NCI-H2029 (cell line): ENCODE measurements at regions not wholly inside any gene's neighbourhood (a gene's known extent, or its start where the extent isn't known, plus 50 kb on each side); places are given as distances from the start of the nearest gene placed in this dataset.

Experiments
- DNase-seq: peaks from one replicate; lab custom pipeline; 2025; lab: John Stamatoyannopoulos, UW

DNA sequence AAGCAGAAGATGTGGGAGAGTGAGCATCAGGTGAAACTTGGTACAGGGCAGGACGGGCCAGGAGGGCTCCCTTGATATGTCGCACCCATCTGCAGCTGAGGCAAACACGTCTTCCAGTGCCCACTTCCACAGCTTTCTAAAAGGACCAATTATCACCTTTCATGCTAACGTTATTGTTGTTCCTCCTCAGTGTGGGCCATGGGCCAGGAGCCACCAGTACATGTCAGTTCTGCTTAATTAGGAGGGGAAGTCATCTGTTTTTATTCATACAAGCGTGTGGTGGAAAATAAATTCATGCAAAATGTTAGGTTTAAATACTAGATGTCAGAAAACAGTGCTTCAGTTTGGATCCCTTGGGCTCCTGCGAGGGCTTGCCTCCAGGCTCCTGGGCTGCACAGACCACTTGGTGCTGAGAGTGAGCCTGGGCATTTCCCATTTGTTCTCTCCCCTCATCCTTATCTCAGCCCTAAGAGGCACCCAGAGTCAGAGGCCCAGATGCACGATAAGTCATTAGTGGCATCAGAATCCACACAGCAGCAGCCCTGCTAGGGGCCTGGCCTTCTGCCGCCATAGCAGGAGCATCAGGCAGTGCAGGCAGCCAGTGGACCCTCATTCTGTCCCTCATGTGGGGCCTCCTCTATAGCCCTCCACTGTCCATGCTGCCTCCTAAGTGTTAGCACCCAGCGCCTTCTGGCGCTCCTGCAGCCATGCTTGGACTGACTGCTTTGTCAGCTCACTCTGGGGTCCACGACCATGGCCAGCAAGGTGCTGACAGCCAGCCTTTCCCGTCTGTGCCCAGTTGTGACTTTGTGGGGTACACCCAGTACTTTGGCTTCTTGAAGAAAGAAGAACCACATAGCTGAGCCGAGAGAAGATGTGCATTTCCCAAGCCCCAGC, 539.8 kb upstream of the RAB6C start:
- no peak for DNase-seq

DNA sequence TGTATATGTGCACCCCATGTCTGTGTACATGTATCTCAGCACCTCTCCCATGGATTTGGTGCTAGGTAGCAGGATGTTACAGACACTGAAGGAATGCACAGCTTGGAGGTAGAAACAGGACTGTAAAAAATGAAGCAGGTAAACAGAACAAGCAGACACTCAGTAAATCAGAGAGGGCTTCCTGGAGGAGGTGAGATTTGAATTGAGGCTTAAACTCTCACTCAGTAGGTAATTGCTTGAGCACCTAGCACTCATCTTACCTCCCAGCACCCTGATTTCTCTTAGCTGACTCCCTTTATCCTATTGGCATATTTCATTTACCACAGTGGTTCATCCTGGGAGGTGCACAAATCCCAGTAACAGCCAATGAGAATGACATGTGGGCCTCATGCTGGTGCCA, 537.9 kb upstream of the RAB6C start:
- no peak for DNase-seq

DNA sequence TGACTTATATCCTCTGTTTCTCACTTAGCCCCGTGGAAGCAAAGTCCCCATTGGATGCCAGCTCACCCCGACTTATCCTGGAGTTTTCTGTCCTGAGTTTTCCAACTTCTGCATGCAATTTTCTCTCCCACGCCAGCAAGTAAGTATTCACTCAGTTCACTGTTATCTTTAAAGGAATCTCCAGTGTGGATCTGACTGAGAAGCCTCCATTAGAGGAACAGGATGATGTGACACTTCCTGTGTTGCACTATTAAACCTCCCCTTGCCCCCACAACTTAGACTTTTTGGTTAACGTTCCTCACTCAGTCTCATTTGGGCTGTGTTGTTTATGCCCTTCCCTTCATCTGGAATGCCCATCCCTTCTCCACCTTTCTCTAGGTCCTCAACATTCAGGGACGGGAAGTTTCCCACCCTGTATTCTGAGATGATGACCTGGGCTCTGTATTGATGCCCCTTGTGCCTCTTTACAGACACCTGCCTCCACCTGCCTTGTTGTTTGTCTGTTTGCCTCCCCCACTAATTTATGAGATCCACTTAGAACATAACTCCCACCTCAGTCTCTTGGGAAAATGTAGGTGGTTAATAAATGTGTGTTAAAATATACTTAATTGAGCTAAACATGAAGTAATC, 536.1 kb upstream of the RAB6C start:
- no peak for DNase-seq

DNA sequence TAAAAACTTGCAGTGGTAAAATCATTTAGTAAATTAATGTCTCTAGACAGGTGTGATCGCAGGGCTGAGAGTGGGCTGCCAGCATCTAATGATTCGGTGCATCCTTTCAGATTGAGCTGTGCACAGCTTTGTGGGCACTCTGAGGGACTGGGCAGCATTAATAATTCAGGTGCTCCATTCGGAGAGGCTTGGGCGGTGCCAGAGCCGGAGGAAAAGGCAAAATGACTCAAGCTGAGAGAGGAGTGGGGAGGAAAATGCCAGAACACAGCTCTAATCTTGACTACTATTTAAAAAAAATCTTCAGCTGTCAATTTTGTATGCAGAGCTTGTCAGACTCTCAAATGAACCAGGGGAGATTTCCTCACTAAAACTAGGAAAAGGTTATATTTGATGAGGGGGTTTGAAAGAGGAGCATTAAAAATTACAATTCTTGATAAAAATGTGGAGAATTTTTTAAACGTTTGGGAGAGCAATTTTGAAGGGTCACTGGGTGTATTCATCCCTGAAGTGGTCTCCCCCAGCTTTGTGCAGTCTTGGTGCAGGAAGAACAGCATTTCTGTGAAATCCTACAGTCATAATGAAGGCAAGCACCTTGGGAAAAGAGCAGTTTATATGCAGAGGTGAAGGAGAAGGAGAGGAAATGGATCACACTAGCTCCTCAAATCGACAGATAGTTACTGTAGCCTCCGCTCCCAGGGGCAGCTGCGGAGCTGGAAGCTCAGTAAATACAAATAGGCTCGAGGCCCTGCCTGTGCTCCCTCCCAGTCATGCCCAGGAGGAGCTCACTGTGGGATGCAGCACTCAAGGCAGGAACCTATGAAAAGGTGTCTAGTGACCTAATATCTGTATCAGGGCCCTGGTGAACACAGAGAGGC, 535.4 kb upstream of the RAB6C start:
- no peak for DNase-seq

DNA sequence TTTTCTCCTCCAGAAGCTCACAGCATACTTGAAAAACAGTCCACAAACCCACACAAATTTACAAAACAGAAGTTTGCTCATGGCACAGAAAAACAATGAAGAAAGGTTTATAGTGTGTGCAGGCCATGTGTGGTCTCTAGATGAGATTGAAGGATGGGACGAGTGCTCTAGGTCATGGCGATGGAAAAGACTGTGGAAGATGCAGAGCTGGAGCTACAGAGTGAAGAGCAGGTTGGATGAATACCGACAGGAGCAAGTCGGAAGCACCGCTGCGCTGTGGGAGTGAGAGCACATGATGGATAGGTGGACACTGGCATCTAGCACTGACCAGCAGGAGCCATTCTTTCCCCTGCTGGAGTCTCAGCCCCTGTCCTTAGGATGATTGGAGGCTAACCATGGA, 534.7 kb upstream of the RAB6C start:
- no peak for DNase-seq

DNA sequence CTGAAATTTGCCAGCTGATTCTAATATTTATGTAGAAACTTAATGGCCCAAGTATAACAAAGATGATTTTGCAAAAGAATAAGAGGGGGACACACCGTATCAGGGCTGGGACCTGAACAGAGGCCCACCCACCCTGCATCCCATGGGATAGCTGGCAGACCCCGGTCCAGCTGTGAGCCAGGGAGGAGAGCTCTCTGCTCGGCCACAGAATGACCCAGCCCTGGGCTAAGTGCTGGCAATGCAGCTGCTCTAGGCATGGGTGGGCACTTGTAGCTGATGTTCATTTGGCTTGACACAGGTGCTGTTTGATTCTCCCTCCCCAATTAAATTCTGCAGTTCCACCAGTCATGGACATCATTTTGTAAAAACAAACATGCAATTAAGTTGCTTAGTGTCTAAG, 522.8 kb upstream of the RAB6C start:
- DNase-seq: no peak

DNA sequence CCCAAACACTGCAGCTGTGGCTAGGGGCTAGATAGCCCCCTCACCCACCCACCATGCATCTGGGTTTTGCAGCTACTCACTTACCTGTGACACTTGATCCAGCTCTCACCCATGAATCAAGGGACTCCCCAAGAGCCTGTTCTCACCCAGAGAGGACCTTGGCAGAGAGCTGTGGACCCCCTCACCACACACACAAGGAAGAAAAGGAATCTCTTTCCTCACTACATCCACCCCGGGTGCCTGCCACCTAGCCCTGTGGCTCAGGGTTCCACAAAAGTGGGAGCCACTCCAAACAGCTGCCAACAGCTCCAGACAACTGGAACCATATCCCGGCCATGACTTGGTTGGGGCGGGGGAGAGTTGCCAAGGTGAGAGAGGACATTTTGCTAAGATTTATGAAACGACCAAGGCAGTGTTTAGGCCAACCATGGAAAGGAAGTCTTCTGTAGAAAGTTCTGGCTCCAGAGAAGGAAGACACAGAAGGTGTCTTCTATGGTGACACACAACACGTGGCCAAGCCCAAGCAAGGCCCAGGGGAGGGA, 522.1 kb upstream of the RAB6C start:
- no peak for DNase-seq

DNA sequence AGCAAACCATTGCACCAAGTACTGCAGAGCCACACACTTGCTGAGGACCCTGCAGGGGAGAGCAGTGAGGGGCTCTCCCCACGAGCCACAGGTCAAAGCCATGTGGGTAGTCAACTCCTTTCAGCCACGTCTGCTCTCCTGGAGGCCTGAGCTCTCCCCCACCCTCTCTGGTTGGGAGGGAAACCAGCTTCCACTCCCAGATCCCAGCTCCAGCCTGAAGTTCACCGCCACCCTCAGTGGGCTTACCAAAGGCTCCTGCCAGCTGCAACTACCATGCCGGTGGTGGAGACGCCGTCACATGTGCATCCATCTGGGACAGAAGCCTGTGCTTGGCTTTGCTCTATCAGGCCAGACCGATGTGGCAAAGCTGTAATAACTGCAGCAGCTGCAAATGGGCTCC, 521.5 kb upstream of the RAB6C start:
- no peak for DNase-seq

DNA sequence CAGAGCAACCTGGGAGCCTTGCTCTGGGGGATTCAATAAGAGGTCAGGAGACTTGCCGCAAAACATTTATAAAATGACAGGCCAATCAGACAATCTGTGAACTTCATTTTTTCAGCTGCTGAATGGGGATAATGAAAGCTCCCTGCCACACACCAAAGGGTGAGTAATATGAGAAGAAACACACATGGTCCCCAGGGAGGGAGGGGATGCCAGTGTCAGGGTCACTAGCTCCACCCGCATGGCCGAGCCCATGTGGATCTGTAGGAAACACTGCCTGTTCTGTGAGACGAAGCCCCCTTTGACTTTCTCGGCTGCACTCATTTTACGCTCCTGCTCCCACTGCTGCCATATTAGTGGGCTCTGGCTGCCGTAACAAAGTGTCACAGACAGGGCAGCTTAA, 521.0 kb upstream of the RAB6C start:
- no peak for DNase-seq

DNA sequence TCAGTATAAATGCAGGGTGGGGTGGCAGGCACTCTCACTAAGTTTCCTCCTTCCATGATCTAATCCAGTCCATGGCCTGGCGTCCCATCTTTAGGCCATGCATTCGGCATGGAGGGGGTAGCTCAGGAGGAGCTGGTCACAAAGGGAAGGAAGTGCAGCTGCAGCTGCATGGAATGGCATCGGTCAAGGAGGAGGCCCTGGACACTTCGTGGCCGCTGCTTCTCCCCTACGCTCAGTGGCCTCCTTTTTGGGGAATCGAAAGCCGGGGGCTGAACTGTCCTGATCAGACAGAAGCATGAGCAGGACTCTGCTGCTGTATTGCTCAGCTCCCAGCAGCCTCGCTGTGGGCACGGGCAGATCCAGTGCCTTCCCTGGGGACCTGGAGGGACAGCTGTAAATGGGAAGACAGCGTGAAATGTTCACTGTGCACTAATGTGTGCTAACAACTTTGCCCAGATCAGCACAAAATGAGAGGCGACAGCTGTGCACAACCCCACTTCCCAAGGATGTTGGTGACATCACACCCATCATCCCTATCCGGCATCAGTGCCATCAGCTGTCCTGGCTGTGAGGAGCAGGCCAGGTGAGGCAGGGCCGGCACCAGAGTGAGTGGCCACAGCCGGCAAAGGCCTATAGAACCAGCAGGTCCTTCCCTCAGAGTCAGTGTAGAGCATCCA, 520.1 kb upstream of the RAB6C start:
- DNase-seq: no peak

DNA sequence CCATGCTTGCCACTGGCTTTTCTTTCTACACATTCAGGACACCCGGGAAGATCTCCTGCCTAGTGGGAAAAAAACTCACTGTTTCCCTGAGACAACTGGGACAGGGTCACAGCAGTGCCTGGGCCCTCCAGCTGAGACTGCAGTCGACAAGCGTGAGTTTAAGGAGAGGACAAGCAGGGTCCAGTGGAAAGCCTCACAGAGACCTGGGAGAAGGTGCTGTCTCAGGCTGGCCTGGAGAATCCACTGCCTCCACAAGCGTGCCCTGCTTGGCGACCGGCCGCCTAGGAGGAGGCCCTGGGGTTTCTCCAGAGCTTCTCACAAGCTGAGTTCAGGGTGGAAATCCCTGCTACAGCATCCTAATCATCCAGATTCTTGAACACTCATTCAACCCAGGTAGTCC, 519.6 kb upstream of the RAB6C start:
- no peak for DNase-seq

DNA sequence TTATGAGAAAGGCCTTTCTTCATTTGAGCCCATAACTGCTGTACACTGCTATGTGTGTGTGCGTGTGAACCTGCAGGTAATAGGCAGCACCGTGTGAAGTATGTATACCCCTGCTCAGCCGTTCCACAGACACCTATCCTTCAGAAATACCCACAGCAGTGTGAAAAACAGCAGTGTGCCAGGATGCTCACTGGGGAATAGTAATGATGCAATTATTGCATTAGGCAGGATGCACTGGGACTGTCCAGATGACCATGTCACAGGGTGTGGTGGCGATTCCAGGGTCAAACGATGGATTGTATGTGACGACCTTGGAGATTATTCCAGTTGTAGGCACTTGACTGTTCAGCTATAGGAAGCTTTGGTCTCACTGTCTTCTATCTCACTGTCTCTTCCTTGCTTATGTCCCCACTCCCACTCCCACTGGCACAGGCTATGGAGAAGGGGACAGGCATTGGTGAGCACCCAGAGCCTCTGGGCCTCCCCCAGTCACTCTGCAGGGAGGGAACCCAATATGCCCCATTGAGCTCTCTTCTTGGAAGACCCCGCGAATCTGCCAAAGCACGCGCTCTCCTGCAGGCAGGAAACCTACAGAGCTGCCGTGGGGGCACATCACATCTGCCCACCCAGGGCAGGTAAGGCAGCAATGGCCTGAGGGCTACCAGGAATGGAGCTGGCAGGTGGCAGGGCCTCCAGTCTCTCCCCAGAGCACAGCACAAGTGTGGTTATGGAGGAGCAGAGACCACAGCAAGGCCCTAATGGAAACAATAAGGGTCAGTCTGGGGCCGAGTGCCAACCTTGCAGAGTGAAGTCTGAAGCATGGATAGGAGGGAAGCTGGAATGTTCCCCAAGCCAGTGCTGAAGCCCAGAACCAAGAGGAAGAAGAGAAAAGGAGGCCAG, 518.9 kb upstream of the RAB6C start:
- DNase-seq: no peak

DNA sequence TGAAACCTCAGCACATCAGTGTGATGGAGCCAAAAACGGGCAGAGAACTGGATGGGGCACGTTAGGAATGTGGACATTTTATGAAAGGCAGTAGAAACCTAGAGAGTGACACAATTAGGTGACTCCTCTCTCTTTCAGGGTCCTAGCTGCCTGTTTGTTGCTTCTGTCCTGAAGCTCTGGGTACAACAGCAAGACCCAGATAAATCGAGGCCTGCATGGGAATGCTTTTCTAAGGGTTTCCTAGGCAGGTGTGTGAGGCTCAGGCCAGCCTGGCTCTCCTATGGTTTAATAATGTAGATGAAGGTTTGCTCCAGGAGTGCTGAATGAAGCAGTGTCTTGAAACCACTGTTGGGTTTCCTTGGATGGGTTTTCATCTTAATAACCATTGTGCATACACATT, 517.1 kb upstream of the RAB6C start:
- DNase-seq: no peak

DNA sequence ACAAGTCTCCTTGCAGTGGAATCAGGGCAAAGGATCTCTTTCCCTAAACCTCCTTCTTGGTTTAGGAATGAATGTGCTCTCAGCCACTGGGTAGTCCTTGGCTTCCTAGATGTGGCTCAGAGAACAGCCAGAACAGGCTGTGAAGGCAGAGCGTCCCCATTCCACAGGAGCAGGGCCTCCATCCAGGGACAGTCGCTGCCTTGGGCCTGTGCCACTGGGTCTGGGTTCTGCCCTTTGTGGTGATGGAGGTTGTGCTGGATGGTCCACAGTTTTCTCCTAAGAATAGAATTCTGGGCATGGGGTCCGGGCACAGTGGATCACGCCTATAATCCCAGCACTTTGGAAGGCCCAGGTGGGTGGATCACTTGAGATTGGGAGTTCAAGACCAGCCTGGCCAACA, 516.5 kb upstream of the RAB6C start:
- DNase-seq: no peak

DNA sequence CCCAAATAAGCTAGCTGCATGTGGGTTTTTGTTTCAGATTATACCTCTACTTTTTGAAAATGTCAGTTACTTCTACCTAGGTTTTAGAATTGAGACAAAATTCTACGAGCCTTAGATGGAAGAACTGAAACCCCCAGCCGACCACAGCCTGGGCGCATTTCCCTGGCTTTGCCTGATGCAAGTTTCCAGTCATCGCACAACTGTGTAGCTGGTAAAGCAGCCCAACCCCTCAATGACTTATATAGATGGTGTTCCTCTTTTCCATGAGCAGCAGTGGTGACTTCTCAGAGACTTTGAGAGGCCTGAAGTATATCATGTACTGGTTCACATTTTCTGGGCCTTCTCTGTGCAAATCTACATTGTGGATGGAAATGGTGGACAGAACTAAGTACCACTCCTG, 515.4 kb upstream of the RAB6C start:
- no peak for DNase-seq

DNA sequence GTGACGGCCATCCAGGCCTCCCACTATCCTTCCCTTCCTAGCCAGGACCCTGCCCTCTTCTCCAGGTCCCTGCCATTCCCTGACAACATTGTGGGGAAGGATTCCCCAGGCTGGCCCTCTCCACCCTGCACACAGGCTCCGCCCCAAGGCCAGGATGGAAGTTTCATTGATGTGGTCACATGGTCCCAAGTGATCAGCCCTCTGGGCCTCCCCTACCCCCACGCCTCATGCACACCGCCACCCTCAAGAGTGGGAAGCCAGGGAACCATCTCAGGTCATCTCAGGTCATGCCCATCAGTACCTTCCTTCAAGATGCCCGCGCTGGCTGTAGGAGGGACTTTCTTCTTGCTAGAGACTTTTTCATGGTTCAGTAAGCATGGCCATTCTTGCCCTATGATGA, 514.8 kb upstream of the RAB6C start:
- DNase-seq: no peak

DNA sequence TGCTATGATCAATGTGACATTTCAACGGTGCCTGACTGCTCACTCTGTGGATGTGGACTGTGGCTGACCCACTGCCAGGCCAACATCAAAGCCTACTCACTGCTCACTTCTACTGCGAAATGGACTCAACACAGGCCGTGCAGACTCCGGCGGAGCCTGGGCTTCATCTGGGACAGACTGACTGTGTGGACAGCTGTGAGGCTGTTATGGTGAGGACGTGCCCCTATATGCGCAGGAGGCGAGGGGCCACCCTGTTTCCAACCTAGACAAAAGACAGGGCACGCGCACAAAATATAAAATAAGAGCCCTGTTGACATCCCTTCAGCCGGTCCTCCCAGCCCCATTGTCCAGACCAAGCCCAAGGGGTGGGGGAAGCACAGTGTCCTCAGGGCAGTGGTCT, 514.4 kb upstream of the RAB6C start:
- DNase-seq: no peak

DNA sequence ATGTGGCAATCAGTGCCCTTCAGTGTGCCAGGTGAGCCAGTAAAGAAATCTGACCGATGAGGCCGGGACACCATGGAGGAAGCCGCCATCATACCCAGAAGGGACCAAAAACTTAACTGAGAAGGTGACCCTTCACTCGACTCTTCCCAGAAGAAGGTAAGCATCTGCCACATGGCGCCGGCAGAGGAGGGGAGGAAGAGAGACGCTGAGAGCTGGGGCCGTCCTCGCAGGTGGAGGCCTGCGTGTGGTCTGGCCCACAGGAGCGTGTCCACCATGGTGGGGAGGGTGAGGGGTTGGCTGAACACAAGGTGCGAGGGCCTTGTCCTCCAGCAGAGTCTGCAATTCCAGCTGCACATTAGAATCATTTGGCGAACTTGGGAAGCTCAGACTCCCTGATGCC, 513.1 kb upstream of the RAB6C start:
- DNase-seq: no peak

DNA sequence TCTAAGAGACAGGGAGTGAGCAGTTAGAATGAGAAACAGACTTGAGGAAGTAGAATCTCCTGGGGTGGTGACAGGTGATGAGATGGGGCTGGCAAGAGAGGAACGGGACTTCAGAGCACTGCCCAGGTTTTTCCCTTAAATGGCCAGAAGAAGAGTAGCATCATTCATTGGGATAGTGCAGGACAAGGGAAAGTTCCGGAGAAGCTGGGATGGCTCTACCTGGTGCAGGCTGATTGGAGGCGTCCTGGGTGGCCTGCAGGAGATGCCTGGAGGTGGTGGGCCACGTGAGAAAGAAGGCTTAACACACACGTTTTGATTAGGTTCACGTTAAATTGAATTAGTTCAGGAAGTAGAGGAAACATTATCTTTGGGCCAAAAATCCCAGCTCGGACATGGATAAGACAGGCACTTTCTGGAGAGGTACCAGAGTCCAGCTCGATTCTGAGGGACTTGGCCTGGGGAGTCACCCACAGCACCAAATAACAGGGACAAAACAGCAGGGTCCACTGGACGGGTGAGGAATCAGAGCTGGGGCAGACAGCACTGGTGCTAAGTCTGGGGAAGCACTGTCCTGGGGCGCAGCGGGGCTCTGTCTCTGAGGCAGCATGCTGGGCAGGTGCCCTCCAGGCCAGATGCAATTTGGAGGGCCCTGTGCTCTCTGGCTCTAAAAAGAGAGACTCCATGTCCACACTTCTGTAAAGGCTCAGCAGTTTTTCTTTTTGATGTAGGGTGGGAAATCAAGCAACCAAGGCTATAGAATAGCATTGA, 512.3 kb upstream of the RAB6C start:
- no peak for DNase-seq

DNA sequence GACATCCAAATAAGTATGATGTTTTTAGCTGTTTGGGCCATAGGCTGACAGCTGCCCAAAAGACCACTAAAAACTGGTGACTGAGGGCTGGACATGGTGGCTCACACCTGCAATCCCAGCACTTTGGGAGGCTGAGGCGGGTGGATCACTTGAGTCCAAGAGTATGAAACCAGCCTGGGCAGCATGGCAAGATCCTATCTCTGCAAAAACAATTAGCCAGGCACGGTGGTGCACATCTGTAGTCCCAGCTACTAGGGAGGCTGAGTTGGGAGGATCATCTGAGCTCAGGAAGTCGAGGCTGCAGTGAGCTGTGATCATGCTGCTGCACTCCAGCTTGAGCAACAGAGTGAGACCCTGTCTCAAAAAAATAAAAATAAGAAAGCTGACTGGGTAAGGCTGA, 511.5 kb upstream of the RAB6C start:
- no peak for DNase-seq
